Fibroblast of pulmonary artery (primary cell): ENCODE measurements at regions not wholly inside any gene's neighbourhood (a gene's known extent, or its start where the extent isn't known, plus 50 kb on each side); places are given as distances from the start of the nearest gene placed in this dataset.

Experiments
- DNase-seq: peaks from one replicate; pipeline ENCODE4 v3.0.0-alpha.2; 2010; ENCODE audit warnings: low read depth
- H3K4me3 ChIP-seq: replicated peaks from 2 replicates; pipeline ENCODE4 v1.5.1; 2011; ENCODE audit warnings: low read depth, mild to moderate bottlenecking, control low read depth, low read length, moderate library complexity
- TF ChIP-seq, protein P1 (sequence below): IDR thresholded peaks from 2 replicates; pipeline ENCODE4 v1.5.1; 2011; ENCODE audit warnings: mild to moderate bottlenecking, control low read depth, low read length, inconsistent platforms; ENCODE audit errors: missing control alignments

GRCh38 chr15:61680260-61681037, 379.8 kb downstream of the VPS13C start:
- TF ChIP-seq, protein P1, sequence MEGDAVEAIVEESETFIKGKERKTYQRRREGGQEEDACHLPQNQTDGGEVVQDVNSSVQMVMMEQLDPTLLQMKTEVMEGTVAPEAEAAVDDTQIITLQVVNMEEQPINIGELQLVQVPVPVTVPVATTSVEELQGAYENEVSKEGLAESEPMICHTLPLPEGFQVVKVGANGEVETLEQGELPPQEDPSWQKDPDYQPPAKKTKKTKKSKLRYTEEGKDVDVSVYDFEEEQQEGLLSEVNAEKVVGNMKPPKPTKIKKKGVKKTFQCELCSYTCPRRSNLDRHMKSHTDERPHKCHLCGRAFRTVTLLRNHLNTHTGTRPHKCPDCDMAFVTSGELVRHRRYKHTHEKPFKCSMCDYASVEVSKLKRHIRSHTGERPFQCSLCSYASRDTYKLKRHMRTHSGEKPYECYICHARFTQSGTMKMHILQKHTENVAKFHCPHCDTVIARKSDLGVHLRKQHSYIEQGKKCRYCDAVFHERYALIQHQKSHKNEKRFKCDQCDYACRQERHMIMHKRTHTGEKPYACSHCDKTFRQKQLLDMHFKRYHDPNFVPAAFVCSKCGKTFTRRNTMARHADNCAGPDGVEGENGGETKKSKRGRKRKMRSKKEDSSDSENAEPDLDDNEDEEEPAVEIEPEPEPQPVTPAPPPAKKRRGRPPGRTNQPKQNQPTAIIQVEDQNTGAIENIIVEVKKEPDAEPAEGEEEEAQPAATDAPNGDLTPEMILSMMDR = no peak
- no peak for DNase-seq
- H3K4me3 ChIP-seq = no peak overlapping the region

DNA sequence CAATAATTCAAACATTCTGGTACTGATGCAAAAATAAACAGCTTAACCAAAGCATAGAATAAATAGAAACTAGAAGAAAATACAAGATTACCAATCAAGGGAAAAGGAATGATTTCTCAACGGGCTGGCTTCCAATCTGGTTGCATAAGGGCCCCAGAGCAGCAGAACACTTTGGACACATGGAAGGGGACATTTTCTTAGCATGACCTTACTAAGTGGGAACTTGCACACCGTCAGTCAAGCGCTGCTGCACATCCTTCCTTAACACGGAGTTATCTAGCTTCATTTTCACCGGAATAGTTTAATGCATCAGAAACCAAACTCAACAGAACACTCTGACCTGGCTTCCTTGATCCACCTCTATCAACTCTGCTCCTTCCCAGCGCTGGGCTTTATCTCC, 388.5 kb downstream of the VPS13C start:
- TF ChIP-seq, protein P1 = no peak
- DNase-seq = no peak
- no peak overlapping the region for H3K4me3 ChIP-seq

GRCh38 chr15:61668444-61668843, 391.8 kb downstream of the VPS13C start:
- TF ChIP-seq, protein P1 = no peak
- no peak overlapping the region for H3K4me3 ChIP-seq
- DNase-seq = no peak

DNA sequence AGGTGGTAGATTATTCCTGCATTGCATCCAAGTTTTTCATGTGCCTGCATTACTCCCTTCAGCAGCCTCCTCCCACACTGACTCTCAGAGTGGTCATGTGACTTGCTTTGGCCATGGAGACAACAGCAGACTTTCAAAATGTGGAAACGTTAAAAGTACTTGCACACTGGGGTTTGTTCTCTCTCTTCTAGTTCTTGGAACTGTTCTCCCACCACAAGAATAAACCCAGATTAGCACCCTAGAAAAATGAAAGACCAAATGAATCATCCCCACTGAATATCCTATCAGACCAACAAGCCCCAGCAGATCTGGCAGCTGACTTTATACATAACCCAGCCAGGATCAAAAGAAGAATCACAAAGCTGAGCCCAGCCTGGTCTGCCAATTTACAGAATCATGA, 398.5 kb downstream of the VPS13C start:
- DNase-seq = no peak
- TF ChIP-seq, protein P1 = no peak
- H3K4me3 ChIP-seq = no peak overlapping the region

- TF ChIP-seq, protein P1 = no peak
- no peak overlapping the region for H3K4me3 ChIP-seq
- DNase-seq = peak; percentile 4
Observed at GRCh38 chr15:61660579-61660978, 399.7 kb downstream of the VPS13C start.

- no peak for DNase-seq
- TF ChIP-seq, protein P1 = no peak
- H3K4me3 ChIP-seq = no peak overlapping the region
Observed at GRCh38 chr15:61659566-61660190, 400.6 kb downstream of the VPS13C start.
